ENCODE measurements at regions not wholly inside any gene's neighbourhood (a gene's known extent, or its start where the extent isn't known, plus 50 kb on each side); places are given as distances from the start of the nearest gene placed in this dataset.

- DNase-seq: no peak
Observed at GRCh38 chr22:27558658-27559371, 242.7 kb downstream of the MN1 start.

GRCh38 chr22:27560781-27561180 is 240.8 kb downstream of the MN1 start:
- no peak for DNase-seq

- DNase-seq: no peak
Observed at GRCh38 chr22:27561286-27561904, 240.2 kb downstream of the MN1 start.

GRCh38 chr22:27564806-27565205 is 236.8 kb downstream of the MN1 start:
- DNase-seq: no peak

GRCh38 chr22:27566602-27567001 is 235.0 kb downstream of the MN1 start:
- DNase-seq: no peak

GRCh38 chr22:27568265-27568664 is 233.3 kb downstream of the MN1 start:
- no peak for DNase-seq

- no peak for DNase-seq
Observed at GRCh38 chr22:27571463-27572277, 229.9 kb downstream of the MN1 start.

- no peak for DNase-seq
Observed at GRCh38 chr22:27572278-27572666, 229.3 kb downstream of the MN1 start.

GRCh38 chr22:27573280-27574001 is 228.1 kb downstream of the MN1 start:
- DNase-seq: no peak

GRCh38 chr22:27574002-27574366 is 227.6 kb downstream of the MN1 start:
- DNase-seq: no peak

GRCh38 chr22:27574651-27575050 is 226.9 kb downstream of the MN1 start:
- no peak for DNase-seq

- DNase-seq: no peak
Observed at GRCh38 chr22:27575348-27575747, 226.2 kb downstream of the MN1 start.

- DNase-seq: no peak
Observed at GRCh38 chr22:27576413-27576812, 225.1 kb downstream of the MN1 start.

GRCh38 chr22:27576815-27577573 is 224.6 kb downstream of the MN1 start:
- no peak for DNase-seq

- DNase-seq: no peak
Observed at GRCh38 chr22:27577574-27577969, 224.0 kb downstream of the MN1 start.

- no peak for DNase-seq
Observed at GRCh38 chr22:27578937-27579617, 222.5 kb downstream of the MN1 start.

- DNase-seq: no peak
Observed at GRCh38 chr22:27580311-27580897, 221.2 kb downstream of the MN1 start.

- no peak for DNase-seq
Observed at GRCh38 chr22:27581236-27581635, 220.3 kb downstream of the MN1 start.

GRCh38 chr22:27581688-27582087 is 219.9 kb downstream of the MN1 start:
- DNase-seq: no peak

GRCh38 chr22:27583856-27584255 is 217.7 kb downstream of the MN1 start:
- no peak for DNase-seq

- DNase-seq: no peak
Observed at GRCh38 chr22:27585141-27585540, 216.4 kb downstream of the MN1 start.

GRCh38 chr22:27588268-27588667 is 213.3 kb downstream of the MN1 start:
- DNase-seq: no peak
